ENCODE measurements at regions not wholly inside any gene's neighbourhood (a gene's known extent, or its start where the extent isn't known, plus 50 kb on each side); places are given as distances from the start of the nearest gene placed in this dataset.
A peak's percentile ranks its signal among the peaks of the same experiment; 100 is the strongest.

- peak; percentile 10 for DNase-seq (ENCODE audit: extremely low read depth, low read depth, low spot score)
Measured at GRCh38 chr5:53211799-53212198, 102.2 kb upstream of the MOCS2 start.

DNA sequence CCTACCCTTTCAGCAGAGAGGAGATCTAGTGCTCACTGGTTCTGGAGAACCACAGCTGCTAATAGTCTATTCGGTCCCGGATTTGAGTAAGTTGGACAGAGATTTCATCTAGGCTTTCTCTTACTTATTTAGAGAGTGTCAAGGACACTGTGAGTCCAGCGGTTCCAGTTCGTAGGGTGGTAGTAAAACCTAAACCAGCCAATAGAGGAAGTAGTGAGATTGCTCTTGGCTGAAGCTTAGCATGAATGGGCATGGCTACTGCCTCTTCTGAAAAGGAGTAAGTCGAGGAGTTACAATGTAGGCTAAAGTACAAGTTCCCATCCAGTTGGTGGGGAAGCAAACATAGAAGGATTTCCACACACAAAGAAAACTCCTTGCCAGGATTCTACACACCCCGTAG is 109.6 kb upstream of the MOCS2 start:
- no peak for DNase-seq (ENCODE audit: extremely low read depth, low read depth, low spot score)

DNA sequence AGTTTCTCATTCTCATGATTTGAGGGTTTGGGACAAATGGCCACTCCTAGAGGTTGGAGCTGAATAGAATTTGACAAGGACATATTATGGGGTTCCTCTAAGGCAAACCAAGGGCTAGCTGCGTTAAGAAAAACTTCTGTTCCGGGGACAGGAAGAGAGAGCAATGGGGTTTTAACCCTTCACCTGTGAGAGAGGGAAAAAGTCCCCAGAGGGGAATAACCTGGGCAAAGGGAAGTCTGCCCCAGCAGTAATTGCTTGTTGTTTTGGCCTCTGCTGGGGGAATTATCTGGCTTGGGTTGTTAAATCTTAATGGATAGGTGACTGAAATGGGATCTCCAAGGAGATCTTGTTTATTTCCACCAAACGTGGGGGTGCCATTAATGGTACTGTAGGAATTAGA is 110.1 kb upstream of the MOCS2 start:
- no peak for DNase-seq (ENCODE audit: extremely low read depth, low read depth, low spot score)

DNA sequence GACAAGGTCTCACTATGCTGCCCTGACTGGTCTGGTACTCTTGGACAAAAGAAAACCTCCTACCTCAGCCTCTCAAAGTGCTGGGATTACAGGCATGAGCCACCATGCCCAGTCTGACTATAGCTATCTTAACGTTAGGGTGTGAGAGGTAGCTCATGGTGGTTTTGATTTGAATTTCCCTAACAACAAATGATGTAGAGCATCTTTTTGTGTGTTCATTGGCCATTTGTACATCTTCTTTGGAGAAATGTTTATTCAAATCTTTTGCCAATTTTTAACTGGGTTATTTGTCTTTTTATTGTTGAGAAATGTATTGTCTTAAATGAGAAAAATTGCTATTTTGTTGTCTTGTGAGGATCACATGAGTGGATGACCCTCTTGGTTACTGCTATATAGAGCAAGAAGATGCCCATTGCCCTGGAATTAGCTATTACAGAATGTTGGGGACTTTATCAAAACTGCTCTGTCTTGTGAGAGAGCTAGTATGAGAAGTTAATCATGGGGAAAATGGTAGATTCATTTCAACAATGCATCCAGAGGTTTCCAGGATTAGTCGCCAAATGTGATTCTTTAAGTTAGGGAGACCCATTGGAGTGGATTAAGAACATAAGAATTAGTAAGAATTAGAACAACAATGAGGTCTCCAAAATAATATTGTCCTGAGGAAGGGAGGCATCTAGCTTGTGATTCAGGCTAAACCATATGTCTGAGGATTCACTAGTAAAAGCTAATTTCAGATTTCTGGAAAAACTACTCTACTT is 124.3 kb upstream of the MOCS2 start:
- no peak for DNase-seq (ENCODE audit: extremely low read depth, low read depth, low spot score)

DNA sequence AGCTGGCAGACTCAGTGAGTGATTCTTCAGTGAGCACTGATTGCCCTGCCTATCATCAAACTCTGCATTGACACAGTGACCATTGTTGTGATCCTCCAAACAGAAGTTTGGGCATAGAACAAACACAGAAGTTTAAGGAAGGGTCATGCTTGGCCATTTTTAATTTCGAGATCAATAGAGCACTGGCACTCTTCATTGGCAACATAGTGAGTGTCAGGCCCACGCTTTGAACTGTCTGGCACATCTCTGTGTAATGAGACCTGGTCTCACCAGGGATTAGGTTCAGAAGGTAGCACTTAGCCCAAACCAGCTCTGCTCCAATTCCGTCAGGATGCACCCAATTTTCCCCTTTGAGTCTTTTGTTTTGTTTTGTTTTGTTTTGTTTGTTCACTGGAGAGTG is 127.1 kb upstream of the MOCS2 start:
- DNase-seq (ENCODE audit: extremely low read depth, low read depth, low spot score): no peak

DNA sequence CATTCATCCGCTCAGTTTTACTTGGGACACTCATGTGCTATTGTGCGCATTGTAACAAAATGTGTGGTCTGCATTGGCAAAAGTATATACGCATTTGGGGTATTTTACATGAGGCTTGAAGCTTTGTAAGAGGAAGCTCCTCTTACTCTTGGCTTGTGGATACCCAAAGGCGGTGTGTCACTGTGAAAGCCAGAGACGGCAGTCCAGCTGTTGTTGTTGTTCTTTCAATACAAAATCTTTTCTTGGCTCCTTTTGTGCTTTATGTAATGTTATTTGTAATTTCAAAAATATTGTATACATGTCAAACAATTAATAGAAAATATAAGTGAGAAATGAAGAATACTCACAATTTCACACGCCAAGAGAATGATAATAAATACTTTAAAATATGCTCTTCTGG is 128.3 kb upstream of the MOCS2 start:
- no peak for DNase-seq (ENCODE audit: extremely low read depth, low read depth, low spot score)

GRCh38 chr5:53239301-53239990 is 129.9 kb upstream of the MOCS2 start:
- DNase-seq (ENCODE audit: extremely low read depth, low read depth, low spot score): no peak

- no peak for DNase-seq (ENCODE audit: extremely low read depth, low read depth, low spot score)
Measured at GRCh38 chr5:53240661-53241060, 131.1 kb upstream of the MOCS2 start.

DNA sequence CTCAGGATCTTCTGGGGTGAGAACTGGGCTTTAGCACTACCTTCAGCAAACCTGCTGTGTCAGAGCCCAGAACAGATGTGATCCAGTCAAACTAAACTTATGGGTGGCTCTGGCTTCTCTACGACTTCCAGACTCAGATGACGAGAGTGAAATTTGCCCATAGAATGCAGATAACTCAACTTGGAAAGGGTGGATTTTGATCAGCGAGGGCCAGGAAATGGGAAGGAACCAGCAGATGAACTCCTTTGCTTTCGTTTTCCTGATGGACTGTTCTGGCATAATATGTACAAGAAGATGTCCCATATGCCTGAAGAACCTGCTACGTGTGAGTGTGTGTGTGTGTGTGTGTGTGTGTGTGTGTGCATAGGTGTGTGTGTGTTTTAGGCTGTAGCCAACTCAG is 132.0 kb upstream of the MOCS2 start:
- no peak for DNase-seq (ENCODE audit: extremely low read depth, low read depth, low spot score)

DNA sequence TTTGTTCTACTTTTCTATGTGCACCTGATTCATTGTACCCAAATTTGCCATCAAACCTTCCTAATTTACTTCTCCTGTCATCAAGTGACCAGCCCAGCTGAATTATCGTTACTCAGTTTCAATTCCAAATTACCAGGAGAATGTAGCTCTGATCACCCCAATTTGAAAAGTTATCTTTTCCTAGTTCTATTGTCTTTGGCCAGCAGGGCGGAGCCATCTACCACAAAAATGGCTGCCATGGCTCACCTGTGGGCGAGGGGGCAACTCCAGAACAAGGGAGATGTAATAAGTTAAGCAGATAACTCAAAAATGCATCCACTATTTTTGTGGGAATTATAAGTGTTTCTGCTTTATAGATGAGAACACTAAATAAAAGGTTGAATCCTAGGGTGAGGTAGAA is 133.8 kb upstream of the MOCS2 start:
- DNase-seq (ENCODE audit: extremely low read depth, low read depth, low spot score): no peak

- no peak for DNase-seq (ENCODE audit: extremely low read depth, low read depth, low spot score)
Measured at GRCh38 chr5:53246042-53246836, 136.7 kb upstream of the MOCS2 start.

DNA sequence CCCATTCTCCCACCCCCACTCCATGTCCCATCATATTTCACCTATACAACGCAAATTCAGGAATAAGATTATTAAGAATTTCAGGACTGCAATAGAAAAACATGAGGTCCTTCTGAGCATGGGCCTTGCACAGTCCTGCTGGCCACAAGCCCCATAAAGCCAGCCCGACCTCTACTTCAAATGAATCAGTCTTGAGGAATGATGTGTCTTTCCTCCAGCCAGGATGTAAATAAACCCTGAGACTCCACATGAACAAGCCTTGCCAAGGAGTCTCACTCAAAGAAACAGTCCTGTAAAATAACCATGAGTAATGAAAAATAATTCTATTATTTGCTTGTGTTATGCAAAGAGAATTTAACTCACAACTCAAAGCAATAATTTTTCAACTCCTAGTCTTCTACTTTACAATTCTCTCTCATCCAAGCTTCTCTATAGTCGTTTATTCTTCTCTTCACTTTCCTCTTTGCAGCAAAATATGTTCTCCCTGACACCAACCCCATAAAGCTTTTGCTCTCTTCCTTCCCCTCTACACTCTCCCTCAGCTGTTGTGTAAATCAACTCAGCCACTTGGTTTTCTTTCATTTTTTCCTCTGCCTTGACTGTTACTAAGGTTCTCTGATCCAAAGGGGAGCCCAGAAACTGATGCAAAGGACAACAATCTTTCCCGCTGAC is 140.1 kb upstream of the MOCS2 start:
- no peak for DNase-seq (ENCODE audit: extremely low read depth, low read depth, low spot score)

DNA sequence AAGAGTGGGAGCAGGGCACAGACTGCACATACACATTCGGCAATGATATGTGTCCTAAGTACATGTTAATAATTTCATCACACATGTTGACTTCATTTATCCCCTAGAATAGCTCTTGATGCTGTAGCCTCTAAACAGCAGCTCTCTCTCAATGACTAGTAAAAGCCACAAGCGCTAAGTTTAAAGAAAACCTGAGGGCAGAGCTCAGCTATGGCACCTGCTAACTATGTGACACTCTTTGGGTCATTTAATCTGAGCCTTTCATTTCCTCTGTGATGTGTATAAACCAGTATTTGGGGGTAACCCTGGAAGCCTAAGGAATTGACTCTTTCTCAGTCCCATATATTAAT is 140.6 kb upstream of the MOCS2 start:
- DNase-seq (ENCODE audit: extremely low read depth, low read depth, low spot score): no peak

DNA sequence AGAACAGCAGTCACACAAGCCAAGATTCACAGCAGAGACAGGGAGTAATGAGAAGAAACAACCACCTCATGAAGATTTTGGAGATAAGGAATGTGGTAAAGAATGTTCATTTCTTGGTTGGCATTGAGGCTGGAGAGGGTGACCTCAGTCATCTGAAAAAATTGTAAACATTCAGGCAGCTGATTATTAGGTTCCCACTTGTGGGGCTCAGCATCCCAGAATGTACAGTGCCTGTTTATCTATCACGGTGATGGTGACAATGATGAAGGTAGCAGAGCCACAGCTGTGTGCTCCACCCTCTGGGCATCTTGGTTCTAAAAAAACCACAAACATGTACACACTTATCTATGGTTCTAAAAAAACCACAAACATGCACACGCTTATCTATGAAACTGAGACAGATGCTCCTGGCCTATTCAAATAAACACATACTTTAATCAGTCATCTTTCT is 143.9 kb upstream of the MOCS2 start:
- DNase-seq (ENCODE audit: extremely low read depth, low read depth, low spot score): no peak

GRCh38 chr5:53256746-53257145 is 147.2 kb upstream of the MOCS2 start:
- DNase-seq (ENCODE audit: extremely low read depth, low read depth, low spot score): no peak

DNA sequence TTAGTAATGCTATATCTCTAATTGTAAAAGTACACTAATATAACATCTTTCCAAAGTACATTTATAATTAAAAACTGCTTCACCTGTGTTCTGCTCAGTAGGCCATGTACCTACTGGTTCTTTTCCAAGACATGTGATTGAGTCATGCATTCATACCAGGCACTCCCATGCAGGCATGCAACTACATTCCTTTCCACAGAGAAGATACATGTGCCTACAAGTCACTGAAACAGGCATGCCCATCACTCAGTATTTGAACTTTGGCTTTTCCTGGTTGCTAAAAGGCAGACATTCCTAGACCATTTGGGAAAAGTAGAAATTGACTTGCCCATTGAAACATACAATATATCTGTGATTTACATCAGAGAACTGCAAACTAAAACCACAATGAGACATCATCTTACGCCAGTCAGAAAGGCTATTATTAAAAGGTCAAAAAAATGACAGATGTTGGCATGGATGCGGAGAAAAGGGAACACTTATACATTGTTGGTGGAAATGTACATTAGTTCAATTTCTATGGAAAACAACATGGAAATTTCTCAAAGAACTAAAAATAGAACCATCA is 148.3 kb upstream of the MOCS2 start:
- DNase-seq (ENCODE audit: extremely low read depth, low read depth, low spot score): no peak

DNA sequence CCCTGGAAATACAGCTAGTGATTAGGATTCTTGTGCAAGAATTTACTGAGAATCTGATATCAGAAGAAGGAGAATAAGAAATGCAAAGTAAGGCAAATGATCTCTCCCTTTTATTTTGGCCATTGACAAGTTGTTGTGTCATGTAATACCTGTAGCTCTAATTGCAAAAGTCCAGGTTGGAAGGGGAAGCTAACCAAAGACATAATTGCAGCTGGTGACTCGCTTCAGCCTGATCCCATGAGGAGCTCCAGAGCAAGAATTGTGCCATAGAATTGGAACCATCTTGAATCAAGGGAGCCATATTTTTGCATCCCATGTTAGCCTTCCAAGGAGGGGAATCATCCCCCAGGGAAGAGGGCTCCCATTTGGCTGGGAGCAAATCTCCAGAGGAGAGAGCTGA is 149.6 kb upstream of the MOCS2 start:
- no peak for DNase-seq (ENCODE audit: extremely low read depth, low read depth, low spot score)

- DNase-seq (ENCODE audit: extremely low read depth, low read depth, low spot score): no peak
Measured at GRCh38 chr5:53260446-53260845, 150.9 kb upstream of the MOCS2 start.

DNA sequence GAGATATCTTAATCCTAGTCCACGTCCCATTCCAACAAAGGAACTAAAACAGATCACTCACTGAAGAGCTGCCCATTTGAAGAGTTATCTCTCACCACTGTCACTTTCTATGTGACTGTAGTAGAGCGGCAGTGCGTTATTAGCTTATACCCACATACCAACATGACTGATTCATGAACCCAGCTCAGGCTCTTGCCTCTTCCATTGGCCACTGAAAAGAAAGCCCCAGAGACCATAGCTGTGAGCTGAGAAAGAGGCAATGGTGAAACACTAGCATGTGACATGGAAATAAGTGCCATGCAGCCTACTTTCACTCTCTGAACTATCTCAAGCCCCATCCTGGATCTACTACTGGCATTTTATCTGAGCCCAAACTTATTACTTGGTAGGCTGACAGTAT is 151.7 kb upstream of the MOCS2 start:
- no peak for DNase-seq (ENCODE audit: extremely low read depth, low read depth, low spot score)

- peak; percentile 41 for DNase-seq (ENCODE audit: extremely low read depth, low read depth, low spot score)
Measured at GRCh38 chr5:53262348-53262970, 152.9 kb upstream of the MOCS2 start.

Measured in glomerular endothelial cell (primary cell).